ENCODE measurements at regions not wholly inside any gene's neighbourhood (a gene's known extent, or its start where the extent isn't known, plus 50 kb on each side); places are given as distances from the start of the nearest gene placed in this dataset.

GRCh38 chr11:130553306-130553705 lies 104.9 kb downstream of the ADAMTS15 start:
- TF ChIP-seq POLR2A (IDR thresholded peaks at IDR 0.05), result no peak
- no peak for TF ChIP-seq CTCF (IDR thresholded peaks at IDR 0.05)
- Histone ChIP-seq H3K27ac (peak overlapping the region in 1 of 2 donors; percentile 33), H3K9me3 (no peaks in the 10 kb centered on the region), H3K4me3 (no peak overlapping the region), H3K36me3 (no peaks in the 10 kb centered on the region), H3K27me3 (no peaks in the 10 kb centered on the region), H3K4me1 (no peaks in the 10 kb centered on the region)
- intact Hi-C loops (cut with DNase I; ENCODE audit: low total_unique reads), result no loop called here
- DNase-seq, result no peak

- Histone ChIP-seq H3K9me3 (no peaks in the 10 kb centered on the region), H3K27me3 (no peaks in the 10 kb centered on the region), H3K36me3 (no peaks in the 10 kb centered on the region), H3K4me1 (no peaks in the 10 kb centered on the region), H3K4me3 (no peak overlapping the region), H3K27ac (peak overlapping the region in 1 of 2 donors; percentile 8)
- no peak for DNase-seq
- TF ChIP-seq CTCF (IDR thresholded peaks at IDR 0.05) (no peak), POLR2A (IDR thresholded peaks at IDR 0.05) (no peak)
- intact Hi-C loops (cut with DNase I; ENCODE audit: low total_unique reads), result no loop called here
These were observed 106.0 kb downstream of the ADAMTS15 start for GRCh38 chr11:130554241-130555055.

GRCh38 chr11:130555251-130555841 lies 106.9 kb downstream of the ADAMTS15 start:
- no peak overlapping the region for H3K27ac ChIP-seq
- no peak overlapping the region for H3K4me3 ChIP-seq
- TF ChIP-seq CTCF (IDR thresholded peaks at IDR 0.05) (no peak), POLR2A (IDR thresholded peaks at IDR 0.05) (no peak)
- H3K36me3 ChIP-seq, result no peaks in the 10 kb centered on the region
- intact Hi-C loops (cut with DNase I; ENCODE audit: low total_unique reads), result no loop called here
- no peak for DNase-seq
- H3K27me3 ChIP-seq, result no peaks in the 10 kb centered on the region
- H3K4me1 ChIP-seq, result no peaks in the 10 kb centered on the region
- no peaks in the 10 kb centered on the region for H3K9me3 ChIP-seq

- Histone ChIP-seq H3K9me3 (no peaks in the 10 kb centered on the region), H3K27ac (no peak overlapping the region), H3K36me3 (no peaks in the 10 kb centered on the region), H3K4me3 (no peak overlapping the region), H3K27me3 (no peaks in the 10 kb centered on the region), H3K4me1 (no peaks in the 10 kb centered on the region)
- no peak for DNase-seq
- TF ChIP-seq CTCF (IDR thresholded peaks at IDR 0.05) (no peak), POLR2A (IDR thresholded peaks at IDR 0.05) (no peak)
- intact Hi-C loops (cut with DNase I; ENCODE audit: low total_unique reads), result no loop called here
These were observed 111.7 kb downstream of the ADAMTS15 start for GRCh38 chr11:130560000-130560780.

GRCh38 chr11:130560781-130561109 lies 112.3 kb downstream of the ADAMTS15 start:
- Histone ChIP-seq H3K36me3 (no peaks in the 10 kb centered on the region), H3K27me3 (no peaks in the 10 kb centered on the region), H3K4me1 (no peaks in the 10 kb centered on the region), H3K4me3 (no peak overlapping the region), H3K27ac (no peak overlapping the region), H3K9me3 (no peaks in the 10 kb centered on the region)
- intact Hi-C loops (cut with DNase I; ENCODE audit: low total_unique reads), result no loop called here
- no peak for DNase-seq
- TF ChIP-seq POLR2A (IDR thresholded peaks at IDR 0.05) (no peak), CTCF (IDR thresholded peaks at IDR 0.05) (no peak)

Measured in uterus (tissue), 3 donors.